Endothelial cell of umbilical vein (primary cell): ENCODE measurements at regions not wholly inside any gene's neighbourhood (a gene's known extent, or its start where the extent isn't known, plus 50 kb on each side); places are given as distances from the start of the nearest gene placed in this dataset.

Source experiments
- BruUV-seq: library from RNA; stranded (reverse); fragments of 400-500 nt; replicated peaks from 2 replicates; lab custom pipeline; 2021; lab: Mats Ljungman, UMichigan
- CTCF ChIA-PET: fragments of 300-600, 350-600 bp; sonication (Branson Sonifier 250); formaldehyde crosslinking; loops from one replicate; lab custom pipeline; 2021; ENCODE audit warnings: antibody characterized with exemption, inconsistent platforms; lab: Charles Lee
- POLR2A ChIA-PET: fragments of 300-600, 350-600 bp; sonication (Branson Sonifier 250); formaldehyde crosslinking; loops from one replicate; lab custom pipeline; 2021; ENCODE audit warnings: antibody characterized with exemption, inconsistent platforms; lab: Charles Lee
- DNase-seq: peaks from one replicate; pipeline ENCODE4 v3.0.0-alpha.2; 2011; ENCODE audit warnings: low read depth, low spot score
- FAIRE-seq: peaks from 2 replicates; lab custom pipeline; 2011; peaks lifted over from hg19 to GRCh38; lab: Jason Lieb, UNC
- H2AFZ ChIP-seq: 2 replicates; pipeline ENCODE4 v1.6.0; 2012; ENCODE audit warnings: low read depth, low read length, control low read depth, inconsistent platforms
- H3K27ac ChIP-seq: 2 replicates; pipeline ENCODE4 v1.5.1; 2011; ENCODE audit warnings: low read depth, mild to moderate bottlenecking, control low read depth, low read length, moderate library complexity; ENCODE audit not compliant: insufficient read depth
- H3K27me3 ChIP-seq, 2 experiments: 2 replicates each; pipeline versions ENCODE4 v1.6.0 to v1.6.1; 2011; ENCODE audit warnings: low read length in 2 of 2, mixed read lengths in 1 of 2; ENCODE audit not compliant: control insufficient read depth in 2 of 2, insufficient read depth in 2 of 2
- H3K36me3 ChIP-seq, 2 experiments: 2 replicates in 1 of 2; 3 replicates in 1 of 2; pipeline ENCODE4 v1.5.1; 2011; ENCODE audit warnings: low read length in 2 of 2, mild to moderate bottlenecking in 1 of 2, moderate library complexity in 1 of 2; ENCODE audit not compliant: control insufficient read depth in 2 of 2, insufficient read depth in 2 of 2; ENCODE audit errors: extremely low read depth in 1 of 2
- H3K4me1 ChIP-seq: 3 replicates; pipeline ENCODE4 v1.5.1; 2011; ENCODE audit warnings: mild to moderate bottlenecking, low read length; ENCODE audit not compliant: control insufficient read depth, insufficient read depth; ENCODE audit errors: extremely low read depth
- H3K4me2 ChIP-seq: 2 replicates; pipeline ENCODE4 v1.6.1; 2011; ENCODE audit warnings: low read length, control low read depth, mixed read lengths; ENCODE audit not compliant: insufficient read depth
- H3K4me3 ChIP-seq, 3 experiments: fragments of 200-600 bp in 1 of 3; sonication (generic), shearing (Covaris generic) in 1 of 3; replicated peaks in 1 of 3; 2 replicates each; pipeline ENCODE4 v1.5.1; 2011 to 2016; ENCODE audit warnings: control low read depth in 3 of 3, low read length in 3 of 3, mild to moderate bottlenecking in 2 of 3, inconsistent platforms in 1 of 3, low read depth in 1 of 3, moderate library complexity in 1 of 3; ENCODE audit not compliant: insufficient read depth in 1 of 3
- H3K79me2 ChIP-seq: 2 replicates; pipeline ENCODE4 v1.6.0; 2012; ENCODE audit warnings: low read length, inconsistent platforms; ENCODE audit not compliant: control insufficient read depth, insufficient read depth
- H3K9ac ChIP-seq: replicated peaks from 2 replicates; pipeline ENCODE3; 2011; ENCODE audit warnings: low read length, control low read depth; ENCODE audit not compliant: insufficient read depth; ENCODE audit errors: extremely low read depth
- H3K9me1 ChIP-seq: replicated peaks from 3 replicates; pipeline ENCODE4 v1.6.0; 2011; ENCODE audit warnings: mild to moderate bottlenecking, low read length; ENCODE audit not compliant: control insufficient read depth, insufficient read depth; ENCODE audit errors: extremely low read depth
- H3K9me3 ChIP-seq: replicated peaks from 2 replicates; pipeline ENCODE4 v1.5.1; 2012; ENCODE audit warnings: low read length, inconsistent platforms; ENCODE audit not compliant: control insufficient read depth, insufficient read depth
- H4K20me1 ChIP-seq: replicated peaks from 2 replicates; pipeline ENCODE3; 2011; ENCODE audit warnings: mild to moderate bottlenecking, low read length; ENCODE audit not compliant: control insufficient read depth, insufficient read depth; ENCODE audit errors: extremely low read depth
- CTCF ChIP-seq, 2 donors: IDR thresholded peaks; 1 replicate in 1 of 2; 2 replicates in 1 of 2; pipeline ENCODE4 v1.5.1; 2011; ENCODE audit warnings: low read length in 2 of 2, mild to moderate bottlenecking in 2 of 2, moderate library complexity in 2 of 2, control low read depth in 1 of 2, inconsistent platforms in 1 of 2, low read depth in 1 of 2; ENCODE audit not compliant: insufficient read depth in 1 of 2; ENCODE audit errors: extremely low read depth in 1 of 2
- EZH2 ChIP-seq: IDR thresholded peaks from 2 replicates; pipeline ENCODE4 v1.6.1; 2012; ENCODE audit warnings: borderline replicate concordance, low read depth, mild to moderate bottlenecking, moderate library complexity, low read length, inconsistent platforms; ENCODE audit not compliant: severe bottlenecking
- FOS ChIP-seq: IDR thresholded peaks from 2 replicates; pipeline ENCODE4 v1.6.1; 2011; ENCODE audit warnings: mild to moderate bottlenecking, low read length, moderate library complexity, borderline replicate concordance; ENCODE audit not compliant: insufficient read depth
- GATA2 ChIP-seq: IDR thresholded peaks from 2 replicates; pipeline ENCODE4 v1.7.0; 2011; ENCODE audit warnings: low read depth, mild to moderate bottlenecking, moderate library complexity, mixed read lengths, low read length; ENCODE audit not compliant: insufficient read length, insufficient read depth
- JUN ChIP-seq: IDR thresholded peaks from 2 replicates; pipeline ENCODE4 v1.6.1; 2011; ENCODE audit warnings: borderline replicate concordance, low read depth; ENCODE audit not compliant: insufficient read length, insufficient read depth
- MAX ChIP-seq: IDR thresholded peaks from 2 replicates; pipeline ENCODE4 v1.6.1; 2011; ENCODE audit not compliant: insufficient read depth, insufficient read length
- MYC ChIP-seq: IDR thresholded peaks from one replicate; pipeline ENCODE4 v1.6.1; 2011; ENCODE audit warnings: mild to moderate bottlenecking, low read depth, low read length
- POLR2A ChIP-seq: IDR thresholded peaks from 2 replicates; pipeline ENCODE4 v1.6.1; 2012; ENCODE audit warnings: low read depth, mild to moderate bottlenecking, control low read depth, low read length
- POLR2AphosphoS5 ChIP-seq: IDR thresholded peaks from 2 replicates; pipeline ENCODE4 v1.6.1; 2012; ENCODE audit warnings: low read depth, mild to moderate bottlenecking, control low read depth, low read length, moderate library complexity; ENCODE audit not compliant: insufficient read depth
- dilution Hi-C: fragments of 300-500 bp; cut with MboI; formaldehyde crosslinking; loops from one replicate; pipeline ENCODE4 v1.15.0; 2019; ENCODE audit warnings: low sequenced_read_pairs; ENCODE audit not compliant: extremely low pct_ligation_motif_present
- intact Hi-C: fragments of 100-400 bp; cut with micrococcal nuclease; formaldehyde crosslinking; loops from one replicate; pipeline ENCODE4 v1.10.0; 2022

- Histone ChIP-seq H4K20me1 (no peaks in the 10 kb centered on the region), H3K27me3 (no peaks in the 10 kb centered on the region), H2AFZ (no peak overlapping the region), H3K79me2 (peaks cover 34% of the 10 kb centered on the region), H3K36me3 (peaks cover 3 to 19% of the 10 kb centered on the region in 2 experiments), H3K9me3 (no peaks in the 10 kb centered on the region), H3K9ac (no peak overlapping the region), H3K4me3 (no peak overlapping the region), H3K9me1 (no peaks in the 10 kb centered on the region), H3K4me2 (no peak overlapping the region), H3K4me1 (no peaks in the 10 kb centered on the region), H3K27ac (no peak overlapping the region)
- POLR2A ChIA-PET, result no interaction called here
- TF ChIP-seq POLR2AphosphoS5 (no peak), CTCF (IDR thresholded peaks at IDR 0.05; ENCODE audit: extremely low read depth in 1 of 2, insufficient read depth in 1 of 2, low read depth in 1 of 2, low read length in 2 of 2) (no peak), POLR2A (no peak), GATA2 (no peak), MYC (no peak), MAX (no peak), EZH2 (no peak), FOS (no peak), JUN (no peak)
- FAIRE-seq (no peak), DNase-seq (peak; percentile 36)
- no TSS peak for BruUV-seq
- intact Hi-C loops, result no loop called here
- CTCF ChIA-PET, result interaction anchor here (1.3 to 1.7 kb wide), 3 partner anchors 14 to 31 kb away, joined by 4 to 5 read pairs (median 5); no protein-coding TSS in a partner anchor
- dilution Hi-C loops, result no loop called here
These were observed 51.1 kb downstream of the GARRE1 start for GRCh38 chr19:34305221-34306083.
